HG02798 (cell line): ENCODE measurements at regions not wholly inside any gene's neighbourhood (a gene's known extent, or its start where the extent isn't known, plus 50 kb on each side); places are given as distances from the start of the nearest gene placed in this dataset.
"Not testable (repeated sequence)": the region's sequence is repeated elsewhere in the genome, so short reads cannot be mapped to it uniquely, and the experiment has no call there.

Experiments used
- ATAC-seq: cut with Tn5 transposase; IDR thresholded peaks from one replicate; pipeline ENCODE4 v1.9.1; 2021; ENCODE audit warnings: mild to moderate bottlenecking; ENCODE audit not compliant: unreplicated experiment, poor library complexity

GRCh38 chr14:27187136-27187535 lies 589.3 kb upstream of the NOVA1 start:
- ATAC-seq, result no peak

- ATAC-seq, result no peak
Measured at GRCh38 chr14:27190296-27190695, 592.5 kb upstream of the NOVA1 start.

GRCh38 chr14:27199272-27199671 lies 601.4 kb upstream of the NOVA1 start:
- ATAC-seq, result no peak

- ATAC-seq, result no peak
Measured at GRCh38 chr14:27205036-27205435, 607.2 kb upstream of the NOVA1 start.

DNA sequence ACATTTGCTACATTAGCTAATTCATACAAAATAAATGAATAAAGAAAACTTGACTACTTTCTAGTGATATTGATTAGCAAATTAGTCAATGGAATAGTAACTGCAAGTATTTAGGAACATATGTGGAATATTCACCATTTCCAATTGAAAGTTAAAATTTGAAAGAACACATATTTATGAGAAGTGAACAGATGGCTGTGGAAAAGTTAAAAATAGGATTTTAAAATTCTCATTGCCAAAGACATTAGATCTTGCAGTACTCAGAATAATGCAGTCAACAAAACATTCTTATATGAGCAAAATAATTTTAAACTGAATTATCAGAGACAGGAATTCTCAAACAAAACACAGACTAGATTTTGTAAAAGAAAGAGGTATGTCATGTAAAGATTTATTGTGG lies 613.9 kb upstream of the NOVA1 start:
- ATAC-seq, result no peak

DNA sequence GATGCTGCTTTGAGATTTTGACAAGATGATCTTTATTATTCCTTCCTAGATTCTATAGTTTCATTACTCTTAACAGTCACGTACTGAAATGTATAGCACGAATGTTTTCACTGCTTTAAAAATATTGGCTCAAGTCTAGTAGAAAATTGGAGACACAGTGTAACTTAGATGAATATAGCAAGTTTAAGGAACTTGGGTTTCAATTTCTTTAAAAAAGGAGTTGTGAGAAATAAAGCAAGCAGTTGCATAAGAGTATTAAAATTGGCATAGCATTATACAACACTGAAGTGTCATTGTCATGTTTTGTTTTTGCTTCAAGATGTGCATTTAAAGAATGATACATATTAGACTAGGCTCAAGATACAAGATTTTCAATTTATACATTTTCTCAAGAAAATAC lies 624.8 kb upstream of the NOVA1 start:
- ATAC-seq, result no peak

- no peak for ATAC-seq
Measured at GRCh38 chr14:27223906-27224305, 626.1 kb upstream of the NOVA1 start.

DNA sequence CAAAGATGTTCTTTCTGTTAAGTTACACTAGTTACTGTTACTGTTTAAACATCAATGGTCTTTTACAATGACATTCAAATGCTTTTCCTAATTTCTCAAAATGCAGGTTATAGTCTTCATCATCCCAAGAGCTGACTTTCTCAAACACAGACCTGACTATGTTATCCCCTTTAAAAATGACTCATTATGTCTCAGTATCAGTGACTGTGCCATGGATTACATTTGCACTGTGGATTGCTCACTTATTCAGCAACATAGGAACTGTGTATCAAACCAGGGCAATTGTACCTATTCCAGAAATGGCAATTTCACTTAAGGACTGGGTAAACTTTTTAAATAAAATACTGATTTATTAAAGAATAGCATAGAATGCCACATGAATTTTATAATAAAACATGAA lies 630.2 kb upstream of the NOVA1 start:
- ATAC-seq, result no peak

GRCh38 chr14:27234331-27234730 lies 636.5 kb upstream of the NOVA1 start:
- no peak for ATAC-seq

DNA sequence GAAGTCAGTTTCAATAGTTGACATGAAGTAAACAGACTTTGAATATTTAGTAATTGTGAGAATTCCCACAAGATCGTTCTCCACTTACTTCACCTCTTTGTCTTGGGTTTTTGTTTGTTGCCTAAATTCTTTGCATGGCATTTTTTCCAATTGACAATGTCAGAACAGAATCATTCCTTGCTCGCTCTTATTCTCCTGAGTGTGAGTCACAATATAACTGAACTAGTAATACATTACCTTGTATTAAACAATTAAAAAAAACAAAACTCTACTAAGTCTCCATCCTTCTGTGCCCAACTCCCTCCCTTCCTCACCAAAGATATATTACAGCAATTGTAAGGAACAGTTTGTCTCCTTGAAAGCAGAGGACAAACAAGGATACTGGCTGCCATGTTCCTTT lies 638.8 kb upstream of the NOVA1 start:
- ATAC-seq, result no peak

DNA sequence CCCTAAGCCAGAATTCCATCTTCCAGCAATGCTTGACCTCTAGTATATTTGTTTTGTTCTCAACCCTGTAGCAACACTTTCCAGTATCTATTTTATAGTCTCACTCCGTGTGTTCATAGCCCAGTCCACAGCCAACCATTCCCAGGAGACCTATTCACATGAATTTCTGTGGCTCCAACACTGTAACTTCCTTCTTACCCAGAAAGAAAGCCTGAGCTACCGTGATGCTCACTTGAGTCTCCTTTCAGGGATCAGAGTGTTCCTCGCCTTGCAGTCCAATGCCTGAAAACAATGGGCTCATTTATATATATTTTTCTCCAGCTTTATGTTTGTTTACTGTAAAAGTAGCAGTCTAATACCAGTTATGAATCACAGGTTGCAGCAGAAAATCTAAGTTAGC lies 645.0 kb upstream of the NOVA1 start:
- no peak for ATAC-seq

DNA sequence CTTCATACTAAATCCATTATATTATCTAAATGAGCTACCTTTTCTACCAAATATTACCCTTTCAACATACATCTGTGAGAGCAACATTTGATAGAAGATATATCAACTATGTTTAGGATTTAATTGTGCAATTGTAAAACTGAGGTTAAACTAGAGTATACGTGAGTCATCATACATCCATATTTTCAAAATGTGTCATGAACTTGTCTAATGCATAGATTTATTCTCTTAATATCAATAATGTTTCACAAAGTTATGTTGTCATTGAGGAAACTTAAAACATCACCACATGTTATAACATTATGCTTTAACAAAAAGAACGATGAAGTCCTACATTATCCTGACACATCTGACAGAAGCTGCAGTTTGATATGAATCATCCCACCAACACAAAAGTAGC lies 645.5 kb upstream of the NOVA1 start:
- no peak for ATAC-seq

DNA sequence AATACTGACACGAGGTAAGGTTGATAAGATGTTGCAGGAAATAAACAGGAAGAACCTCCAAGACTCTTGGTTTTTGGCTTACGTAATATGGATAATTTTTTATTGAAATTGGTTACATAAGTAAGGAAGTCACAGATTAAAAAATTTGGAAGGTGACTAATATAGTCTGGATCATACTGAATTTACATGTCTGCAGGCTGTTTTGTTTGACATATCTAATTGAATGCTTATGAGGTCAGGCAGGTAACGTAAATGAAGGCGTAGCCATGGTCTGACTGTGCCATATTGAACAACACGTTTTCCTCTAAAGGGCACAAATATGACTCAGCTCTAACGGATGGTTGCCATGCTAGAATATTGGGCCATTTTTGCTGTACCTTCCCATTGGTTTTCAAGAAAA lies 648.1 kb upstream of the NOVA1 start:
- no peak for ATAC-seq

- no peak for ATAC-seq
Measured at GRCh38 chr14:27253966-27254365, 656.1 kb upstream of the NOVA1 start.

DNA sequence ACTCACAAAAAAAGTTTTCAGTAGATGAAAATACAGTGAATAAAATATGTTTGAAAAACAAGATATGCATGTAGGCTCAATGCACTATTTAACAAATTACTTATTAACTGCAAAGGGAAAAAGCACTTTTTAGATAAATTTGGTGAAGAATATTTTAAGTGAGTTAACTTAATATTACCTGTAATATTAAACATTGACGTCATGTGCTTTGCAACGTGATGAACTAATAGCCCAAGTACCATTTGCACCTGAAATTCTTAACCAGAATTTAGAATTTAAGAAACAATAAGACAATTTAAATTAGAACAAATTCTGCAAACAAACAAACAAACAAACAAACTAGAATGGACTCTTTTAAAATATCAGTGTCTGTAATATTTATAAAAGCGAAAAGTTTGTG lies 659.0 kb upstream of the NOVA1 start:
- ATAC-seq, result no peak

DNA sequence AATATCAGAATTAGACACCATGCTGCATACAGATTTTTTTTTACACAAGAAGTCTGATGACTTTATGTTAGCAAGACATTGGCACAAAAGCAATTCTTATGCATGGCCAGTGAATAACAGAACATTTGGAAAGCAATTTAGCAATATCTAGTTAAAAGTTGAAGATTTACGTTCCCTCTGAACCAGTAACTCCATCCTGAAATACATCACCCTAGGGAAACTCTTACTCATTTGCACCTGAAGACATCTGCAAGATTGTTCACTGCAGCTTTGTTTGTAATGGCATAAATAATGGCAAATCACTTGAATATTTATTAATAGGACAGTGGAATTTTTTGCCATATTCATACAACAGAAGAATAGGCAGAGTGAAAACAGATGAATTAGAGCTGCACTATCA lies 670.0 kb upstream of the NOVA1 start:
- ATAC-seq, result no peak

DNA sequence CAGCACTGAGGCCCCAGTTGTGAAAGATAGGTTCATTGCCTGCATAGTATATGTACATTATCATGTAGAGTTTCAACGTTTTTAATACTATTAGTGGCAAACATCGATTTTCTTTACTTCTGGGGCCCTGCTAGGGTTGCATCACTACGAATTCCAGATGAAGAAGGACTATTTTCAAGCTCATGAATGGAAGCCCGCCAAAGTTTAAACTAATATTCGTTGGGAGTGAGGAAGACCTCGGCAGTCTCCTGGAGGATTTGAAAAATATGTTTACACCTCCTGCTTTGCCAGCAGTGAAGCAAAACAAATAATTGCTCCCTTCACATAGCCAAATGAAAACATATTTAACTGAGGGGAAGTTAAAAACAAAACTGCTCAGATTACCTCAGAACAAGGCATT lies 672.9 kb upstream of the NOVA1 start:
- no peak for ATAC-seq

DNA sequence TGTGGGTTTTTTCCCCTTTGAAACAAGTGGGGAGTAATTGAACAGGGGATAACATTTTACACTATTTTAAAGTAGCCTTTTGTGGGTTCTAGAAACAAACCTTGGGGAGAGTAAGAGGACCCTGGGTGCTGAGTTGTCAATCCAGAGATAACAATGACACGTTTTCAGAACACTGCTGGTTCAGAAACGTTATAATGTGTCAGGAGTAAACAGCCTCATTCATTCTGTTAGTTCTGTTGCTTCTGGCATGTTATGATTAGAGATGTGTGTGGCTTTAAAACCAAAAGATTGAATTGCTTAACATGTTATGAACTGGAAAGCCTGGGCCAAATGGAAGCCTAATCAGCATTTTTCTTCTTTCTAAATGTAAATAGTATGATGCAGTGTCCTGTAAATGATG lies 680.5 kb upstream of the NOVA1 start:
- ATAC-seq, result no peak

DNA sequence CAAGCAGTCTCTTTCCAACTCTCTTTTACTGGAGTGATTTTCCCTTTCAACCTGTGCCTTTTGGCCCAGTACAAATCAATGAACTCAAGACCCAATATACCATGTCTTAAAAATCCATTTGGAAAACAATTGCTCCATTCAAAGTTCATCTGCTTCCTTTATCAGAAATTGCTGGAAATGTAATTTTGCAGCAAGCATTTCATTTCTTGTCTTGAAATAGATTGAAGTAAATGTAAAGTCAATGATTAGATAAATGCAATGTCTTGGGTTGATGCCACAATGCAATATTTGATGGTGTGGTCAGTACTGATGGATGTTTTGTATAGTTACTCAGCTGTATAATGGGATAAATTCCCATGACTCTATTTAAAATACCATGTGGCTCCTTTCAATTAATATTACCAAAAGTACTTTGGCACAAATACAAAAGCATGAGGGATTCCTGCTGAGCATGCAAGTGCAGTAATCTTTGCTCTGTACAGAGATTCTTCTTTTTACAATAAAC lies 707.7 kb upstream of the NOVA1 start:
- ATAC-seq, result no peak

DNA sequence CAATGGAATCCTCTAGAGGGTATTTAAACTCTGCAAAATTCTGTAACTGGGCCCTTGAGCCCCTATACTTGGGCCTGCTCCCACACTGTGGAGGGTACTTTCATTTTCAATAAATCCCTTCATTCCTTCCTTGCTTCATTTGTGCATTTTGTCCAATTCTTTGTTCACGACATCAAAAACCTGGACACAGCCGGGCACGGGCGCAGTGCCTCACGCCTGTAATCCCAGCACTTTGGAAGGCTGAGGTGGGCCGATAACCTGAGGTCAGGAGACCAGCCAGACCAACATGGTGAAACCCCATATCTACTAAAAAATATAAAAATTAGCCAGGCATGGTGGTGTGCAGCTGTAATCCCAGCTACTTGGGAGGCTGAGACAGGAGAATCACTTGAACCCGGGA lies 714.9 kb upstream of the NOVA1 start:
- ATAC-seq, result not testable (repeated sequence)

- ATAC-seq, result no peak
Measured at GRCh38 chr14:27314231-27314630, 716.4 kb upstream of the NOVA1 start.

- ATAC-seq, result no peak
Measured at GRCh38 chr14:27315477-27315876, 717.6 kb upstream of the NOVA1 start.

DNA sequence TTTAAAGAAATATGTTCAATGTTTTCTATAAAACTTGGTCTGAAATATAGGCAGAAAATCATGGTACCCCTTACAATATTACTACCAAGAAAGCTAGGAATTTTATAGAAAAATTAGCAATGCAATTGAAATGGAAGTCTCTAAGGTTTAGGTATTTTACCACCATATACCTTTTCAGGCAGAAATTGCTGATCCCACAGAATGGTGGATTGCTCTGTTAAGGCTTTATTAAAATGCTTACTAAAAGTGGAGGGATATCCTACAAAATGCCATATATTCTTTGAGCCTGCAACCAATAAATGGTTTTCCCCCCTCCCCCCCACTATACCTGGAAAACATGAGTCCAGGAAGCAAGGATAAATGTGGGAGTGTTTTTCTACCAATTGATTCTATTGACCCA lies 718.1 kb upstream of the NOVA1 start:
- ATAC-seq, result no peak
